Fibroblast of mammary gland (primary cell): ENCODE measurements at regions not wholly inside any gene's neighbourhood (a gene's known extent, or its start where the extent isn't known, plus 50 kb on each side); places are given as distances from the start of the nearest gene placed in this dataset.

ENCODE experiments used
- DNase-seq: peaks from one replicate; pipeline ENCODE4 v3.0.0-alpha.2; 2010; ENCODE audit warnings: low read depth
- H3K4me3 ChIP-seq: 2 replicates; pipeline ENCODE4 v1.5.1; 2011; ENCODE audit warnings: low read depth, mild to moderate bottlenecking, low read length, moderate library complexity; ENCODE audit not compliant: control insufficient read depth
- TF ChIP-seq, protein P1 (sequence below): conservative IDR thresholded peaks from 2 replicates; pipeline ENCODE4 v1.5.1; 2011; ENCODE audit warnings: low read depth, low read length, inconsistent platforms; ENCODE audit not compliant: control insufficient read depth, insufficient read depth

DNA sequence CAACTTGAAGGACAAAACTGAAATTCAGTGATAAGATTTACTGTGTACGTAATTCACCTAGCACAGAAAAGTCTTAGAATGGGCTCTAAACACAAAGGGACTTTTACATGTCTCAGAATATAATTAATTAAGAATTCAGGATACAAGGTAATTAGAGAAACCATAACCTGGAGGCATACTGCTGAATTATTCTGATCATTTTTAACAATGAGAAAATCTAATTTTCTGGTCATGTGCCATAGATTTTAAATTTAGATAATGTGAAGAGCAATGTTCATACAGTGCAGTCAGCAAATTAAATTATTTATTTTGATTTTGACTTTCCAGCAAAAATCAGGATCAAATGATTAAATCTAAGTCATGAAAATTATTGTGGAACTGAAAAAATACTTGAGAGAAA lies 67.0 kb upstream of the MTNR1B start:
- no peak overlapping the region for H3K4me3 ChIP-seq
- DNase-seq = no peak
- TF ChIP-seq, protein P1, sequence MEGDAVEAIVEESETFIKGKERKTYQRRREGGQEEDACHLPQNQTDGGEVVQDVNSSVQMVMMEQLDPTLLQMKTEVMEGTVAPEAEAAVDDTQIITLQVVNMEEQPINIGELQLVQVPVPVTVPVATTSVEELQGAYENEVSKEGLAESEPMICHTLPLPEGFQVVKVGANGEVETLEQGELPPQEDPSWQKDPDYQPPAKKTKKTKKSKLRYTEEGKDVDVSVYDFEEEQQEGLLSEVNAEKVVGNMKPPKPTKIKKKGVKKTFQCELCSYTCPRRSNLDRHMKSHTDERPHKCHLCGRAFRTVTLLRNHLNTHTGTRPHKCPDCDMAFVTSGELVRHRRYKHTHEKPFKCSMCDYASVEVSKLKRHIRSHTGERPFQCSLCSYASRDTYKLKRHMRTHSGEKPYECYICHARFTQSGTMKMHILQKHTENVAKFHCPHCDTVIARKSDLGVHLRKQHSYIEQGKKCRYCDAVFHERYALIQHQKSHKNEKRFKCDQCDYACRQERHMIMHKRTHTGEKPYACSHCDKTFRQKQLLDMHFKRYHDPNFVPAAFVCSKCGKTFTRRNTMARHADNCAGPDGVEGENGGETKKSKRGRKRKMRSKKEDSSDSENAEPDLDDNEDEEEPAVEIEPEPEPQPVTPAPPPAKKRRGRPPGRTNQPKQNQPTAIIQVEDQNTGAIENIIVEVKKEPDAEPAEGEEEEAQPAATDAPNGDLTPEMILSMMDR = no peak

DNA sequence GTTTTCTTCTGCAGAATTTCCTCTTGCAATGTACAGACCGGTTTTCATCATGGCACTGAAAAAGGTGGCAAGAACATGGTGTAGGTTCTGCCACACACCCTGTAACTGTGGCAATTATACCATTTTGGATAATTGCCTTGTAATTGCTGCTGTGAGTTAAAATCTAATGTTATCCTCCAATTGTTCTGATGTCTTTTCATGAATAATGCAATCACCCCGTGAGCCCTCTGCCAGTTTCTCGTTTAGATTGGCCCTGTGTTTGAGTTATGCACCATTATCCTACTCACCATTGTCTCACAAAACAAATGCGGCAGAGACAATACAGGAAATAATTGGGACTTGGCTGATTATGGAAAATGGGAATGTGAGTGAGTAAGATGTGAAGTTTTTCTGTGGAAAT lies 61.8 kb upstream of the MTNR1B start:
- H3K4me3 ChIP-seq = no peak overlapping the region
- no peak for DNase-seq
- TF ChIP-seq, protein P1 = no peak

DNA sequence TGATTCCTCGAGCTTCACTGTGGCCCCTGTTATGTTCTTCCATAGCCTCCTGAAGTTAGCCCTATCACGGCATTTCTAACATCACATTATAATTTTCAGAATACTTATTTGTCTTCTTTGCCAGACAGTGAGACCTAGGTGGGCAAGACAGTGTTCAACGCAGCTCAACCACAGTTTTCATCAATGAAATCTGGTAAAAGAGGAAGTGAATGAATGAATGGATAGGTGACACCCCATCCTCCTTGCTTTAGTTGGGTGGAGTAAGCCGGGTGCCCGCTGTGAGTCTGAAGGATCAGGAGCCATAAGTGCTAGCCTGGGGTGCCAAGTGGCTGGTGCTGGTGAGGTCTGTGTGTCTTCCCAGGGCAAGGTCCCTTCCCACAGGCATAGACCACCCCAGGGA lies 60.2 kb upstream of the MTNR1B start:
- H3K4me3 ChIP-seq = no peak overlapping the region
- TF ChIP-seq, protein P1 = no peak
- DNase-seq = no peak

DNA sequence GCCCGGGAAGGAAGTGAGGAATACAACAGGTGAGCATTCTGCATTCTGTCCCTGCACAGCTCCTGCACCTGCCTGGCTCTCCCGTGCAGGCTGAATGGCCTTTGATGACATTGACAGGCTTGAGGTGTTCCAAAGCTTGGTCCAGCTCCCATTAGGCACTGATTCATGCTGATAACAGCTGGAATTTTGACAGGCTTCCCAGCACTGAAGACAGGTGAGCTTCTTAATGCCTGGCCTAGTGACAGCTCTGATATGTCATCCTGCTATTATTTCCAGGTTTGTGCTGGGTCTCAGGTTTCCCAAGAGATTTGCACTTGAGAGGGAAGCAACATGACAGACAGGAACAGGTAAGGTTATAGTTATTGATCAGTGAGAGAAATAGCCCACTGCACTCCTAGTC lies 58.0 kb upstream of the MTNR1B start:
- H3K4me3 ChIP-seq = no peak overlapping the region
- TF ChIP-seq, protein P1 = no peak
- DNase-seq = no peak

DNA sequence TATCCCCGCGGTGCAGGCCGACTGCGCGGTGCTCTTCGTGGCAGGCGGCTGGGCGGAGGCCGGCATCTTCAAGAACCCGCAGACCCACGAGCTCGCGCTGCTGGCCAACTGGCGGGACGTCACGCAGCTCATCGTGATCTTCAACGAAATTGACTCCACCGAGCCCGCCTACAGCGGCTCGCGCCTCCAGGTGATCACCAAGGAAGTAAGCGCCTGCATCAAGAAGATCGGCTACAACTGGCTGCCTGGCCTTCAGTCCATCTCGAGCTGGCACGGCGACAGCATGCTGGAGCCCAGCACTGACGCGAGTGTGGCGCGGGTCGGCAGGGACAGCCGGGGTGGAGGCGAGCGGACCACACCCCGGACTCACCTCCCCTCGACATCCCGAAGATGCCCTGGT lies 53.9 kb upstream of the MTNR1B start:
- DNase-seq = no peak

DNA sequence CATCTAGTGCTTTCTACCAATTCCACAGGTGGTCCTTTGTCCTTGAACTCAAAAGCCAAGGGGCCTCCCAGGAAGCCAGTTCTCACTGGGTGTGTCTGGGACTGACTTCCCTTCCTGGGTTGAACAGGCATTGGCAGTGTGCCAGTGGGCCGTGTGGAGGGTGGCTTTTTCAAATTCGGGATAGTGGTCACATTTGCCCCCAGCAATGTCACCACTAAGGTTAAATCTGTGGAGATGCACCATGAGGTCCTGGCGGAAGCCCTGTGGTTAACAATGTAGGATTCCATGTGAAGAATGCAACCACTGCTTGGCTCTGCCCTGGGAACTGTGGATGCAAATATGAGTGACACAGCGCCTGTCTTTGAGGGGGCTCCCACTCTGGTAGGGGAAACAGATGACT lies 53.2 kb upstream of the MTNR1B start:
- TF ChIP-seq, protein P1 = no peak
- no peak overlapping the region for H3K4me3 ChIP-seq
- DNase-seq = no peak

More for the DNA sequence above, 53.9 kb upstream of the MTNR1B start:
- H3K4me3 ChIP-seq = no peak overlapping the region
- TF ChIP-seq, protein P1 = no peak

DNA sequence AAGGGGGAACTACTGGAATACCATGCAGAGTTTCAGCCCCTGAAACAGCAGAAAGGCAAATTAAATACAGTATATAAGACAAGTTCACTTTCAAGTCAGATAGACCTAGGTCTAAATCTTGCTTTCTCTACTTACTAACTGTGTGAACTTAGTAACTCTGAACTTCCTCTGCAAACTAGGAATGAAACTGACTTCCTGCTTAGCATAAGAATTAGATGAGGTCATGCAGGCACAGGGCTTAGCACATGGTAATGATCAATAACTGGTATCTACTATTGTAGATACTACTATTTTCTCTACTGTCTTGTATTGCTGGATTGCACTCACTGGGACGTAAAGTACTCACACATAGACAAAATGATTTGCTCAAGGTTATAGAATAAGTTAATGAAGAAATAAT lies 51.5 kb upstream of the MTNR1B start:
- no peak overlapping the region for H3K4me3 ChIP-seq
- DNase-seq = no peak
- TF ChIP-seq, protein P1 = no peak
